Osteoblast (primary cell): ENCODE measurements at regions not wholly inside any gene's neighbourhood (a gene's known extent, or its start where the extent isn't known, plus 50 kb on each side); places are given as distances from the start of the nearest gene placed in this dataset.

Experiments used
- DNase-seq: peaks from one replicate; pipeline ENCODE4 v3.0.0; 2011; ENCODE audit warnings: low spot score, mixed read lengths; ENCODE audit not compliant: insufficient read length; ENCODE audit errors: missing footprints
- H2AFZ ChIP-seq: 2 replicates; pipeline ENCODE4 v1.6.0; 2011; ENCODE audit warnings: mild to moderate bottlenecking, low read length
- H3K27ac ChIP-seq: 2 replicates; pipeline ENCODE4 v1.5.1; 2011; ENCODE audit warnings: mild to moderate bottlenecking, low read depth, low read length, moderate library complexity
- H3K27me3 ChIP-seq: 2 replicates; pipeline ENCODE4 v1.6.0; 2012; ENCODE audit warnings: mild to moderate bottlenecking, control low read depth, inconsistent platforms, low read length, moderate library complexity; ENCODE audit not compliant: insufficient read depth
- H3K36me3 ChIP-seq: 2 replicates; pipeline ENCODE4 v1.5.1; 2011; ENCODE audit warnings: mild to moderate bottlenecking, low read length, control low read depth, moderate library complexity; ENCODE audit not compliant: insufficient read depth
- H3K4me1 ChIP-seq: 2 replicates; pipeline ENCODE4 v1.5.1; 2011; ENCODE audit warnings: mild to moderate bottlenecking, low read length, control low read depth, moderate library complexity; ENCODE audit not compliant: insufficient read depth
- H3K4me2 ChIP-seq: 2 replicates; pipeline ENCODE4 v1.6.0; 2011; ENCODE audit warnings: mild to moderate bottlenecking, low read length; ENCODE audit not compliant: insufficient read depth
- H3K4me3 ChIP-seq: fragments of 200-600 bp; sonication (generic); 3 replicates; pipeline ENCODE4 v1.5.1; 2012; ENCODE audit warnings: mild to moderate bottlenecking, low read length, inconsistent platforms; ENCODE audit not compliant: insufficient read depth
- H3K79me2 ChIP-seq: 2 replicates; pipeline ENCODE4 v1.6.0; 2012; ENCODE audit warnings: mild to moderate bottlenecking, low read length, control low read depth, inconsistent platforms; ENCODE audit not compliant: insufficient read depth
- H3K9me3 ChIP-seq: 2 replicates; pipeline ENCODE4 v1.5.1; 2011; ENCODE audit warnings: low read depth, low read length, control low read depth
- H4K20me1 ChIP-seq: 2 replicates; pipeline ENCODE4 v1.6.0; 2012; ENCODE audit warnings: mild to moderate bottlenecking, low read length, control low read depth; ENCODE audit not compliant: insufficient read depth
- TF ChIP-seq, protein P1 (sequence below): IDR thresholded peaks from 2 replicates; pipeline ENCODE4 v1.5.1; 2011; ENCODE audit warnings: mild to moderate bottlenecking, low read depth, low read length, moderate library complexity; ENCODE audit errors: extremely low read depth

- TF ChIP-seq, protein P1, sequence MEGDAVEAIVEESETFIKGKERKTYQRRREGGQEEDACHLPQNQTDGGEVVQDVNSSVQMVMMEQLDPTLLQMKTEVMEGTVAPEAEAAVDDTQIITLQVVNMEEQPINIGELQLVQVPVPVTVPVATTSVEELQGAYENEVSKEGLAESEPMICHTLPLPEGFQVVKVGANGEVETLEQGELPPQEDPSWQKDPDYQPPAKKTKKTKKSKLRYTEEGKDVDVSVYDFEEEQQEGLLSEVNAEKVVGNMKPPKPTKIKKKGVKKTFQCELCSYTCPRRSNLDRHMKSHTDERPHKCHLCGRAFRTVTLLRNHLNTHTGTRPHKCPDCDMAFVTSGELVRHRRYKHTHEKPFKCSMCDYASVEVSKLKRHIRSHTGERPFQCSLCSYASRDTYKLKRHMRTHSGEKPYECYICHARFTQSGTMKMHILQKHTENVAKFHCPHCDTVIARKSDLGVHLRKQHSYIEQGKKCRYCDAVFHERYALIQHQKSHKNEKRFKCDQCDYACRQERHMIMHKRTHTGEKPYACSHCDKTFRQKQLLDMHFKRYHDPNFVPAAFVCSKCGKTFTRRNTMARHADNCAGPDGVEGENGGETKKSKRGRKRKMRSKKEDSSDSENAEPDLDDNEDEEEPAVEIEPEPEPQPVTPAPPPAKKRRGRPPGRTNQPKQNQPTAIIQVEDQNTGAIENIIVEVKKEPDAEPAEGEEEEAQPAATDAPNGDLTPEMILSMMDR, result no peak
- H3K9me3 ChIP-seq, result no peaks in the 10 kb centered on the region
These were observed 337.5 kb upstream of the USP24 start for GRCh38 chr1:55552636-55553035.

DNA sequence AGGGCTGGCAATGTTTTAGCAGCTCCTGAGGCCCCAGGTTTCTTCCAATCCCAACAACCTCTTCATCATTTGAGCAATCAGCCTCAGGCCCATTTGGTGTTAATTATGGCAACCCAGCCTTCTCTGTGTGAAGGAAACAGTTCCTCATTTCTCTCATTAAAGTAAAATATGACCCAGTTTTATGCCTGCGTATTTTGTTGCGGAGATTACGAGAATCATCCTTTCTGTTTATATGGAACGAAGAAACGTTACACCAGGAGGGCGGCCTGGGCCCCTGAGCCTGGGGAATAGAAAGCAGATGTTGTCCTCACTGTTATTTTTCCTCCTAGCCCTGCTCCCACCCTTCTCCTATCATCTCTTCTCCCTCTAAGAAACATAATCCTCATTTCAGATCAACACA is 332.2 kb upstream of the USP24 start:
- no peak overlapping the region for H3K27ac ChIP-seq
- H3K36me3 ChIP-seq, result no peaks in the 10 kb centered on the region
- TF ChIP-seq, protein P1, result no peak
- no peaks in the 10 kb centered on the region for H3K27me3 ChIP-seq
- H2AFZ ChIP-seq, result no peak overlapping the region
- H3K4me3 ChIP-seq, result no peak overlapping the region
- H4K20me1 ChIP-seq, result no peaks in the 10 kb centered on the region
- no peak for DNase-seq
- H3K4me2 ChIP-seq, result no peak overlapping the region
- no peaks in the 10 kb centered on the region for H3K9me3 ChIP-seq
- H3K4me1 ChIP-seq, result peaks cover 15% of the 10 kb centered on the region
- no peaks in the 10 kb centered on the region for H3K79me2 ChIP-seq

More at GRCh38 chr1:55552636-55553035, 337.5 kb upstream of the USP24 start:
- no peak overlapping the region for H3K27ac ChIP-seq
- no peaks in the 10 kb centered on the region for H3K79me2 ChIP-seq
- H2AFZ ChIP-seq, result no peak overlapping the region
- H3K27me3 ChIP-seq, result no peaks in the 10 kb centered on the region
- no peak for DNase-seq
- H4K20me1 ChIP-seq, result no peaks in the 10 kb centered on the region
- H3K4me2 ChIP-seq, result no peak overlapping the region
- no peaks in the 10 kb centered on the region for H3K36me3 ChIP-seq
- no peak overlapping the region for H3K4me3 ChIP-seq
- H3K4me1 ChIP-seq, result no peaks in the 10 kb centered on the region

- Histone ChIP-seq H2AFZ (no peak overlapping the region), H3K4me1 (peaks cover 21% of the 10 kb centered on the region), H4K20me1 (no peaks in the 10 kb centered on the region), H3K27me3 (no peaks in the 10 kb centered on the region), H3K9me3 (no peaks in the 10 kb centered on the region), H3K36me3 (no peaks in the 10 kb centered on the region), H3K79me2 (no peaks in the 10 kb centered on the region), H3K4me2 (no peak overlapping the region), H3K27ac (no peak overlapping the region), H3K4me3 (no peak overlapping the region)
- TF ChIP-seq, protein P1, result no peak
- no peak for DNase-seq
These were observed 331.4 kb upstream of the USP24 start for GRCh38 chr1:55546553-55546952.

- Histone ChIP-seq H3K4me3 (no peak overlapping the region), H3K79me2 (no peaks in the 10 kb centered on the region), H3K9me3 (no peaks in the 10 kb centered on the region)
These were observed 329.7 kb upstream of the USP24 start for GRCh38 chr1:55544826-55545225.

More at GRCh38 chr1:55544826-55545225, 329.7 kb upstream of the USP24 start:
- no peak overlapping the region for H3K27ac ChIP-seq
- TF ChIP-seq, protein P1, result no peak
- no peaks in the 10 kb centered on the region for H4K20me1 ChIP-seq
- peaks cover 21% of the 10 kb centered on the region for H3K4me1 ChIP-seq
- no peaks in the 10 kb centered on the region for H3K36me3 ChIP-seq
- no peaks in the 10 kb centered on the region for H3K27me3 ChIP-seq
- DNase-seq, result no peak
- no peak overlapping the region for H2AFZ ChIP-seq
- H3K4me2 ChIP-seq, result no peak overlapping the region
